Neural cell (in vitro differentiated cells): ENCODE measurements at regions not wholly inside any gene's neighbourhood (a gene's known extent, or its start where the extent isn't known, plus 50 kb on each side); places are given as distances from the start of the nearest gene placed in this dataset.

Source experiments
- EZH2 ChIP-seq: fragments of 200-600, 300-800 bp; shearing (Covaris generic), sonication (generic); IDR thresholded peaks from 2 replicates; pipeline ENCODE4 v1.6.1; 2014; ENCODE audit warnings: antibody characterized with exemption, low read length, borderline replicate concordance, mild to moderate bottlenecking; ENCODE audit not compliant: insufficient read depth, poor library complexity, severe bottlenecking
- MXI1 ChIP-seq: fragments of 450-650 bp; conservative IDR thresholded peaks from 2 replicates; pipeline ENCODE4 v1.6.1; 2014; ENCODE audit warnings: antibody characterized with exemption, mild to moderate bottlenecking; ENCODE audit not compliant: poor library complexity, severe bottlenecking
- SMC3 ChIP-seq: fragments of 450-650 bp; conservative IDR thresholded peaks from 2 replicates; pipeline ENCODE4 v1.6.1; 2014; ENCODE audit warnings: antibody characterized with exemption, mild to moderate bottlenecking, moderate library complexity; ENCODE audit not compliant: poor library complexity

DNA sequence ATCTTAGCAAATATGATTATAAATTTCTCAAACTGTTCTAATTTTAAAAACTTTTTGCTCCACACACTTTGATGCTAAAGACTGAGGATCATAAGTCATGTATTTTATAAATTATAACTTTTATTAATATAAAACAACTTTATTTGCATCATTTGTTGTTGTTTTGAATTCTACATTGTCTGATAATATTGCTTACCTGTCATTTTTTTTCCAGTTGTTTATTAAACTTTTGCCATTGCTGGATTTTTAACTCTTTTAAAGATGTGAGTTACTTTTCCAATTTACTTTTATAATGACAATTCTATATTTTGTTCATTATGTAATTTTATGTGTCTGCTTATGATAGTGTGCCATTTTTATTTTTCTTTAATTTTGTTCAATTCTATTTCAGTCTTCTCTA, 2071.2 kb upstream of the C9orf72 start:
- TF ChIP-seq SMC3 (no peak), EZH2 (no peak), MXI1 (no peak)
